NAMALWA (cell line): ENCODE measurements at regions not wholly inside any gene's neighbourhood (a gene's known extent, or its start where the extent isn't known, plus 50 kb on each side); places are given as distances from the start of the nearest gene placed in this dataset.
A peak's percentile ranks its signal among the peaks of the same experiment; 100 is the strongest.

ENCODE experiments used
- DNase-seq: peaks from one replicate; pipeline ENCODE4 v3.0.0-alpha.2; 2015; ENCODE audit warnings: low spot score

DNA sequence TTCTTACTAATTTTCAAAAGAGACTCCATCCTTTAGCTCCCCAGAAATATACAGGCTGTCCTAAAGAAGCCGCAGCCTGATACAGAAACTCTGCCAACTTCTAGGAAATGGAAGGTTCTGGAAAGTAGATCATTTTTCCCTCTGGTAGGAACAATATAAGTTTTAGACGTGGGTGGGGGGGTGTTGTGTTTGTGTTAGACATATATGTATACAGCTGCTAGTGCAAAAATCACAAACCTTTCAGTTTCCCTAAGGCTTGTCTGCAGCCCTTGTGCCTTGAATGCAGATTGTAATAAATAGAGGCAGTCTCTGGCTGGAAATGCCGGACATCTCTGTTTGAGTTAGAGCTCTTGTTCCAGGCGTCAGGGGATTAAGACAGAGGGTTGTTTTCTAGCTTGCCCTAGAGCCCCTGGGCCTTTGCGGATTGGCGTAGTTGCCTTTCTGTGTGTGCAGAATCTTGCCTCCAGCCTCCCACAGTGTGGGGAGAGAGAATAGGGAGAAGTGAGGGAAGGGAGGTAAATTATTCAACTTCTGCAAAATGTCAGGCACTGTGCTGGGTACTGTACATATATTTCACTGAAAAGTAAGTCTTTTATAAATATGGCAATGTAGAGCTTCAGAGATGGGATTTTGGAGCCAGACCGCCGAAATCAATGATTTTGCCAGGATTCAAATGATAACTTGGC, 269.7 kb downstream of the PRL start:
- no peak for DNase-seq

DNA sequence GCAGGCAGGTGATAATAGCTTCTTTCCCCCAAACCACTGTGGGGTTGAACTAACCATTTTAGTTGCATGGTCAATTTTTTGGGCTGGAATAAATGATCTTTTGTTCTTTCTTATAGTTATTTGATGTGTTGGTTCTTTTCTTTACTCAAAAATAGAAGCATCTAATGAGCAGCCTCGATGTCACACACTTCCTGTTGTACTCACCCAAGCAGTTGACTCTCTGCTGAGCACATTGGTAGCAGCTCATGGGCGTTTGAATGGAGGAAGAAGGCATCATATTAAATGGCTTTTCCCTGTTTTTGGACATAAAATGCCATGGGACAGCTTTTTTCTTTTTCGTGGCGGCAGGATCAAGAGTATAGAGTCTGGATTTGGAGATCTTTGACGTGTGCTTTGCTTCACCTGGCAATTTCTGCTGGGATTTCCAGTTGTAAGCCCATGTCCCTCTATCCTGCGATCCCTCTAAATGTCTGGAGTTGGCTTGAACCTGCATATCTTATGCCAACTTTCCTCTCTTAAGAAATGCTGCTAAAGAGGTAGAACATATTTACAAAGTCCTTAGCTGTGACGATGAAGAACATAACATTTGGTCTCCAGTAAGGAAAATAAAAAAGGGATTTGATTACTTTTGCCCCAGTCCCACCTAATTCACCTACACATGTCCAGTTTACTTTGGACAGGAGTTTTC, 268.3 kb downstream of the PRL start:
- DNase-seq, result no peak

DNA sequence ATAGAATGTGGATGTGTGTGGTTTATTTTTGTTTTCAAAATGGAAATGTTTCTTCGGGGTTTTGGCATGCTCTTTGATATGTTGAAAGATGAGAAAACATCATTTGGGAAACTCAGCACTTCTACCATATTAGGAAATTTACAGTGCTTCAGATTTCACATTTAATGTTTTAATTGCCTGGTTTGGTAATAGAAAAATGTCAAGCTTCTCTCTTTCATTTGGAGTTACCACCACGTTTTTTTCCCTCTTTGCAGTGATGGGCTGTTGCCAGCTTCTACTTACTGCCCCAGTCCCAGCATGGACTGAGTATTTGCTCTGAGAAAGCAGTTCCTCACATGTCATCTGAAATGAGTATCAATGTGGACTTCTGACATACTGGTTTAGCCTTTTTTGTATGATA, 267.7 kb downstream of the PRL start:
- DNase-seq, result no peak

DNA sequence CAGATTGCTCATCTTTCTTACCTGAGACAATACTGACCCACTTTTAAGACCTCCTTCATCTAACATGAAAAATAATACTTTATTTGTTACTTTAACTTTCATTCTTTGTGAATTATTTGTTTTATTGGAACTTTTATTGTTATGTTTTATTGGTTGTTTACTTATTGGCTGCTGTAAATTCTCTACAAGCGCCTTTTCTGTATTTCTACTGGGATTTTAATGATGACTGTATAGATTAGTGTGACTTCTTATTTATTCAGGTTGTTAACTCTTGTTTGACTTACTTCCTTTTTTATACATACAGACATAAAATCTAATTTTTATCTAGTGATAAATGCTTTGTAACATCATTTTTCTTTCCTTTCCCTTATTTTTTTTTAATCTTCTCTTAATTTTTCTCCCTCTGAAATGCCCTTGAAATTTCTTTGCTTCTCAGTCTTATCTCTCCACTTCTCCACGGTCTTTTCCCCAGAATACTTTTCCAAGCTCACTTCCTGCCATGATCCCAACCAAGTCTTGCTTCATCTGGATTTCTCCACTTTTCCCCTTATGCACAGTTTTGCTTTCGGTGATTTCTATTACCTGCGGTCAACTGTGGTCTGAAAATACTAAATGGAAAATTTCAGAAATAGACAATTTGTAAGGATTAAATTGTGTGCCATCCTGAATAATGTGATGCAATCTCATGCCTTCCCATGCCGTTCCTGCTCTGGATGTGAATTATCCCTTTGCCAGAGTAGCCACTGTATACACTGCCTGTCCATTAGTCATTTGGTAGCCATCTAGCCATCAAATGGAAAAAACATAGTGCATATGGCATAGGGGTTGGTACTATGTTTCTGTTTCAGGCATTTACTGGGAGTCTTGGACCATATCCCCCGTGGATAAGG, 265.9 kb downstream of the PRL start:
- no peak for DNase-seq

DNA sequence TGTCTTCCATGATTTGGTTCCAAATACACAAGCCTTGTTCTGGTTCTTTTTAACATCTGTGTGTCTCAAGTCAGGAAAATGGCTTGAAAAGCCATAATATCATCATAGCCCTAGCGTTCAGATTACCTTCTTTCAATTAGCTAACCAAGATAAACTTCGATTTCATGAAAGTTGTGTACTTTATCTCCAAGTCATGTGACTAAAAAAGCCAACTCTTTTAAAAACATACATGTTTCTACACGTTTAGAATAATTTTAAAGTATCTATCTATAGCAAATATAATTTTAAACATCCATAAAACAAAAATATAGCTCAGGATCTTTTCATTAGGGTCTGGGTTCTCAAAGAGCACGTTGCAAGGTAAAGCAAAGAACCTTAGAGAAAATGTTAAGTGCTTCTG, 261.1 kb downstream of the PRL start:
- DNase-seq, result no peak

- peak; percentile 14 for DNase-seq
Measured at GRCh38 chr6:22036275-22036674, 260.6 kb downstream of the PRL start.

- no peak for DNase-seq
Measured at GRCh38 chr6:22036699-22037098, 260.1 kb downstream of the PRL start.

- DNase-seq, result no peak
Measured at GRCh38 chr6:22041797-22042480, 254.9 kb downstream of the PRL start.

DNA sequence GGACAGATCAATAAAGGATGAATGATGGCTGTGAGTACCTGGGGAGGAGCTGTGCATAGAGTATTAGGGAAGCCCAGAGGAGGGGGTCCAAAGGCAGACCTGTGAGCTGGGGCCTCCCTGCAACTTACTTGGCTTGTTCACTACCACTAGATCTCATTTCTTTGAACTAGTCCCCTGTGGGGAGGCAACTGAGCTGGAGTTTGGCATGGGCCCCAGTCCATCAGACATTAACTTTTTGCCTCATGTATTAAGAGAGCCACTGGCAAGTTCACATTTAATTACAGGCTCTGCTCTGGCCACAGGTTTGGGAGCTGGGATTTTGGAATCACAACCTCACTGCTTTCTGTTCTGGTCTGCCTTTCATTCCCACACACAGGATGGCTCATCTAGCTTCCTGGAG, 254.1 kb downstream of the PRL start:
- DNase-seq, result no peak

GRCh38 chr6:22043284-22043962, 253.4 kb downstream of the PRL start:
- DNase-seq, result no peak

GRCh38 chr6:22045261-22045912, 251.4 kb downstream of the PRL start:
- DNase-seq, result no peak

DNA sequence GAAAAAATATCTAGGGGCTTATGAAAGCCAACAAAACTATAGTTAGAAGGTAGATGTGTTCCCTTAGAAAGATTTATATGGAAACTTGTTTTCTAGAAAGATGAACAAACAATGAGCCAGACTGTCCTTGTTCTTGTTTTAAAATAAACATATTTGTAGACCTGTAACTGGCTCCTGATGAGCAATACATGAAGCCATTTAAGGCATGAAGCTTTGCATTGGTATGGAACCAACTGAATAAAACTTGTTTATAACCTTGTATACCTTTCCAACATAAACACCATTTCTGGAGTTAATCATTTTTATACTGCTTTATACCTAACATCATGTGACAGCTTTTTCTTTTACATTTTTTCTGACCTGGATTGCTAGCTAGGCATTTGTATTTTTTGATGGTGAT, 247.8 kb downstream of the PRL start:
- no peak for DNase-seq

- DNase-seq, result no peak
Measured at GRCh38 chr6:22053391-22053997, 243.3 kb downstream of the PRL start.

- no peak for DNase-seq
Measured at GRCh38 chr6:22056398-22056797, 240.4 kb downstream of the PRL start.

- no peak for DNase-seq
Measured at GRCh38 chr6:22057962-22058361, 238.9 kb downstream of the PRL start.

DNA sequence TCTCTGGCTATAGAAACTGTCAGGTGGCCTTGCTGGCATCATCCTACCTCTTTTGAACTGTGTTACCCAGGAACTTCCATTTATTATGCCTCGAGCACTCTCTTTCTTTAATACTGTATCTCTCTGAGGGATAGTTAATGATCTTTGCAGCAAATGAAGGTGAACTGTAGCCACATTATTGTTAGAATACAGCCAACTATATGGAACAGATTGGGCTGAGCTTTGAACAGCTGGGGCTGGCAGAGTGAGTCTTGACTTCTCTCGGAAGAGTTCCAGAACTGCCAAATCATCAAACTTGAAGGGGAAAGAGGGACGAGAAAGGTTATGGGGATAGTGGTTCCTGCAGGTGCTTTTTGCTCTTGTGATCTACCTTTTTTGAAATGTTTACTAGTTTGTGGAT, 237.7 kb downstream of the PRL start:
- no peak for DNase-seq

DNA sequence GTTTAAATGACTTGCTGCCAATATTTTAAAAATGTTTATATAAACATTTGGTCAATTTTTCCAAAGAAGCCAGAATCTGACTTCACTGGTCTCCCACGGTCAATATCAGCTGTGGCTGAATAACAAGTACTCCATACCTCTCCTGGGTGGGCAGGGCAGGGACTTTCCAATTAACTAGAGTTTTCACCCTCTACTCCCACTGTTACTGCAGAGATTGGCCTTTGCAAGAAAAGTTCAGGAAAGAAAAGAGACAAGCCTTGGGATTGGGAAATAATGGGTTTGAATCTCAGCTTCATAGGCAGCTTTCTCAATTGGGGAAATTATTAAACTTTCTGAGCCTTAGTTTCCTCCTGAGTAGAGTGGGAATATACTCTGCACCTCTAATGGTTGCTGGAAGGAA, 236.9 kb downstream of the PRL start:
- no peak for DNase-seq

DNA sequence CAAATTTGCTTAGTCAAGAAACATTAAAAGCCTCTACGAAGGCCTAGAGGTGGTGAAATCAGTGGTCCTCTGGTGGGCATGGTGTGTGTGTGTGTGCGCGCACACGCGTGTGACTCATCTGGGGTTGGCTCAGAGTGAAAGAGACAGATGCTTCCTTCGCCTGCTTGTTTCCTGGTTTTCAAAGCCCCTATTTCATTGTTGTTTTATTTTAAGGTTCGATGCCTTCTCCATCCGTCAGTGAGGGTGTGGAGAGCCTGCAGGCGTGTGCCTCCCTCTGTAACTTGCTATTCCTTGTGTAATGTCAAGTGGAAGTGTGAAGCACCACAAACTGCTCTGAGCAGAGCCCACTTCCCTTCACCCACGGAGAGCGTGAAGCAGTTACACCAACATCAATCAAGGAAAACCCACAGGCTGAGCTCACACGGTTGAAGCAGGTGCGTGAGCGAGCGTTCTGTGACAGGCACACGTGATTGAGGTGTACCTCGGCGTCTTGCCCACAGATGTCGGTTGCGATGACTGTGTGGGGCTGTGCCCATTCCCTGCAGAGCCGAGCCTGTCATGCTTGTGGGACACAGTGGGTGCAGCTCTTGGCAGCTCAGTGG, 233.9 kb downstream of the PRL start:
- DNase-seq, result no peak

GRCh38 chr6:22064558-22064957, 232.3 kb downstream of the PRL start:
- DNase-seq, result no peak

DNA sequence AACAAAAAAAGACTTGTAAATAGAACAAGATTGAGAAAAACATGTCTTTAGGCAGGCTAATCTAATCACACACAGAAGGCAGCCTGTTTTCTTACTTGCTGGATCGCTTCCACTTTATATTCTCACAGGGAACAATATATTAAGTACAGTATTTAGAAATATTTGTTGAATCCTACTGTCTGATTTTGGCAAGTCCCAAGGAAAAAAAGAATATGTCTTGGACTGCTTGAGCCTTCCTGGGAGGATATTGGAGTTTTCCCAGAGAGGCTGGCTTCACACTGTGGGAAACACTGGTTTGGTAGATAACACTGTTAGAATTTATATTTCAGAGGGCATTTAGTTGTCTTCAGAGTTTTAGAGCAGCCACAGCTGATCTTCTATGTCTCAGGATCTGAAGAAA, 229.7 kb downstream of the PRL start:
- DNase-seq, result no peak
